ENCODE measurements at regions not wholly inside any gene's neighbourhood (a gene's known extent, or its start where the extent isn't known, plus 50 kb on each side); places are given as distances from the start of the nearest gene placed in this dataset.
"Not testable (repeated sequence)": the region's sequence is repeated elsewhere in the genome, so short reads cannot be mapped to it uniquely, and the experiment has no call there.

DNA sequence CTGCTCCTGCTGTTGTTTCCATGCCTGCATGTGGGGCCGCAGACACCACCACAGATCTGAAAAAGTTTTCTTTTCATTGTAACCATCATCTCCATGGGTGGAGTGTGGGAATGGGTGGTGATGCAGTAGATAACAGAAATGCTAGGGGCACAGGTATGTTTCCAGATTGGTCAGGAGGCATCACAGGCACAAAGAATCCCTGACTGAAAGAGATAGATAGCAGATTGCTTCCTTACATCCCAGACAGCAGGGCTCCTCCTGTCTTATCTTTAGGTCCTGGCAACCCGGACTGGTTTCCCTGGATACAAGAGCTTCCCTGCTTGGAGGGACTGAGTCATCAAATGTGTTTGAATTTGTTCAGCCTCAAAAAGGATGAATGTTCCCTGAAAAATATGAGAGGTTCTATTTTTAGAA, 1937.6 kb downstream of the PCDH9 start:
- no peaks in the 10 kb centered on the region for H3K4me1 ChIP-seq (ENCODE audit: insufficient read depth)
- DNase-seq = no peak
- H3K27me3 ChIP-seq = no peaks in the 10 kb centered on the region
- H3K27ac ChIP-seq = no peak overlapping the region
- no peak for TF ChIP-seq EP300 (IDR thresholded peaks at IDR 0.05)
- TF ChIP-seq POLR2A (IDR thresholded peaks at IDR 0.05) = no peak
- TF ChIP-seq, protein P1, sequence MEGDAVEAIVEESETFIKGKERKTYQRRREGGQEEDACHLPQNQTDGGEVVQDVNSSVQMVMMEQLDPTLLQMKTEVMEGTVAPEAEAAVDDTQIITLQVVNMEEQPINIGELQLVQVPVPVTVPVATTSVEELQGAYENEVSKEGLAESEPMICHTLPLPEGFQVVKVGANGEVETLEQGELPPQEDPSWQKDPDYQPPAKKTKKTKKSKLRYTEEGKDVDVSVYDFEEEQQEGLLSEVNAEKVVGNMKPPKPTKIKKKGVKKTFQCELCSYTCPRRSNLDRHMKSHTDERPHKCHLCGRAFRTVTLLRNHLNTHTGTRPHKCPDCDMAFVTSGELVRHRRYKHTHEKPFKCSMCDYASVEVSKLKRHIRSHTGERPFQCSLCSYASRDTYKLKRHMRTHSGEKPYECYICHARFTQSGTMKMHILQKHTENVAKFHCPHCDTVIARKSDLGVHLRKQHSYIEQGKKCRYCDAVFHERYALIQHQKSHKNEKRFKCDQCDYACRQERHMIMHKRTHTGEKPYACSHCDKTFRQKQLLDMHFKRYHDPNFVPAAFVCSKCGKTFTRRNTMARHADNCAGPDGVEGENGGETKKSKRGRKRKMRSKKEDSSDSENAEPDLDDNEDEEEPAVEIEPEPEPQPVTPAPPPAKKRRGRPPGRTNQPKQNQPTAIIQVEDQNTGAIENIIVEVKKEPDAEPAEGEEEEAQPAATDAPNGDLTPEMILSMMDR (IDR thresholded peaks at IDR 0.05) = no peak
- no peaks in the 10 kb centered on the region for H3K9me3 ChIP-seq
- H3K36me3 ChIP-seq = no peaks in the 10 kb centered on the region
- WGBS, 3 donors = 13 to 19% (median 15%) methylated on average over 2 of the region's 2 CpGs
- no peak overlapping the region for H3K4me3 ChIP-seq
- intact Hi-C loops (cut with DNase I) = no loop called here

DNA sequence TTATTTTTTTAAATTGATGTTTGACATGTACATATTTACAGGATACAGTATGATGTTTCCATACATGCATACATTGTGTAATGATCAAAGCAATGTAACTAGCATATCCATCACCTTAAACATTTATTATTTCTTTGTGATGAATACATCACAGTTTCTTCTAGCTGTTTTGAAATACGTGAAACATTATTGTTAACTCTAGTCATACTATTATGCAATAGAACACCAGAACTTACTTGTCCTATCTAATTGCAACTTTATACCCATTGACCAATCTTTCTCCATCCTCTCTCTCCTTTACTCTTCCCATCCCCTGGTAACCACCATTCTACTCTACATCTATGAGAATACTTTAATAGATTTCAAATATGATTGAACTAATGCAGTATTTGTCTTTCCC, 1942.7 kb downstream of the PCDH9 start:
- no peak overlapping the region for H3K4me3 ChIP-seq
- no peak overlapping the region for H3K27ac ChIP-seq
- no peaks in the 10 kb centered on the region for H3K36me3 ChIP-seq
- no peaks in the 10 kb centered on the region for H3K27me3 ChIP-seq
- TF ChIP-seq, protein P1 (IDR thresholded peaks at IDR 0.05) = no peak
- TF ChIP-seq POLR2A (IDR thresholded peaks at IDR 0.05) = no peak
- TF ChIP-seq EP300 (IDR thresholded peaks at IDR 0.05) = no peak
- intact Hi-C loops (cut with DNase I) = no loop called here
- no peak for DNase-seq
- H3K9me3 ChIP-seq = no peaks in the 10 kb centered on the region
- WGBS, 3 donors = 82 to 91% (median 90%) methylated on average over 1 of the region's 1 CpG
- H3K4me1 ChIP-seq (ENCODE audit: insufficient read depth) = no peaks in the 10 kb centered on the region

DNA sequence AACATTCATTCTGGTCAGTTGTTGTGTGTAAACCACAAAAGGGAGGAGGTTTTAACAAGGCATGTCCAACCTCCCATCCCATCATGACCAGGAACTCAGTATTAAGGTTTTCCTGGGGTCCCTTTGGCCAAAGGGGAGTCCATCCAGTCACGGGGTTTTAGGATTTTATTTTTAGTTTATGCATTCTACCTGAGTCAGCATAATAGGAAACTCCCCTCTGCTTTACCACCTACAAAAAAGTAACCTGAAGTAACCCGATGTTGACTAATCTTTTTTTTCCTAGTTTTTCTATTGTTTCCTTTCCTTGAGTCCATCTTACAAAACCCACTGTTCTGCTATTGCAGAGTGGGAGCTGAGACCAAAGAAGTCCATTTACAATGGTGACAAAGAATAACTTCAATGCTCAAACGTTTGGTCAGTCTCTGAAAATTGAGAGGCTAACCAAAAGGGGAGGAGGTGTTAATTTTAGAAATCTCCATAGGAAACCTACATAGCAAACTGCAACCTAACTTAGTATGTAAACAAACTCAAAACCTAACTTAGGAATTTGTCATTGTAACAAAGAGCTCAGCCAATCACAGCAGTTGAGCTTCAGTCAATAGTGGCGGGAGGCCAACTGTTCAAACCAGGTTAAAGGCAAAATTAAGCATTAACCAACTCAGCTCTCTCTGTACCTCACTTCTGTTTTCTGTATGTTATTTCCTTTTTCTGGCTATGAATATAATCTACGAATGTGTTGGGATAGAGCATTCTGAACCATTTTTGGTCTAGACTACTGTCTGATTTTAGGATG, 1954.1 kb downstream of the PCDH9 start:
- H3K4me3 ChIP-seq = no peak overlapping the region
- no peaks in the 10 kb centered on the region for H3K27me3 ChIP-seq
- no peaks in the 10 kb centered on the region for H3K4me1 ChIP-seq (ENCODE audit: insufficient read depth)
- 58 to 71% (median 58%) methylated on average over 5 of the region's 5 CpGs for WGBS, 3 donors
- intact Hi-C loops (cut with DNase I) = no loop called here
- H3K36me3 ChIP-seq = no peaks in the 10 kb centered on the region
- H3K9me3 ChIP-seq = no peaks in the 10 kb centered on the region
- DNase-seq = no peak
- TF ChIP-seq EP300 (IDR thresholded peaks at IDR 0.05) (no peak), POLR2A (IDR thresholded peaks at IDR 0.05) (no peak)
- TF ChIP-seq, protein P1 (IDR thresholded peaks at IDR 0.05) = no peak
- H3K27ac ChIP-seq = no peak overlapping the region

DNA sequence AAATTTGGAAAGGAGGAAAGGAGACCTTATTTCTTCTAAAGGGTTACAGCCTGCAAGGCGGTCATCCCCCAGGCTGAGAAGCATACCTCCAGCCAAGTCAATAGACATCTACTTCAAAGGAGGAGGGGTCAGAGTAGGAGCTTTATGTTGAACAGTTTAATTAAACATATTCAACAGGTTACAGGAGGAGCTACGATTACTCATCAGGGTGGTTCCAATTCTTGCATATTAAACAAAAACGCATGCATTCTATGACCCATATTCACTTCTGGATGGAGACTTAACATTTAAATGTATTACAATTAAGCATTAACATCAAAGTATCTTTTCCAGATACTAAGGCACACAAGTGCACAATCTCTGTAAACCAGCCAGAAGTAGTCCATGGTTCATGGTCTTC, 1955.0 kb downstream of the PCDH9 start:
- no peaks in the 10 kb centered on the region for H3K4me1 ChIP-seq (ENCODE audit: insufficient read depth)
- no peak overlapping the region for H3K4me3 ChIP-seq
- no peak overlapping the region for H3K27ac ChIP-seq
- H3K9me3 ChIP-seq = no peaks in the 10 kb centered on the region
- DNase-seq = no peak
- no peaks in the 10 kb centered on the region for H3K27me3 ChIP-seq
- H3K36me3 ChIP-seq = no peaks in the 10 kb centered on the region
- TF ChIP-seq POLR2A (IDR thresholded peaks at IDR 0.05) (no peak), EP300 (IDR thresholded peaks at IDR 0.05) (no peak)
- TF ChIP-seq, protein P1 (IDR thresholded peaks at IDR 0.05) = no peak
- intact Hi-C loops (cut with DNase I) = no loop called here
- WGBS, 3 donors = 17 to 43% (median 23%) methylated on average over 3 of the region's 3 CpGs

DNA sequence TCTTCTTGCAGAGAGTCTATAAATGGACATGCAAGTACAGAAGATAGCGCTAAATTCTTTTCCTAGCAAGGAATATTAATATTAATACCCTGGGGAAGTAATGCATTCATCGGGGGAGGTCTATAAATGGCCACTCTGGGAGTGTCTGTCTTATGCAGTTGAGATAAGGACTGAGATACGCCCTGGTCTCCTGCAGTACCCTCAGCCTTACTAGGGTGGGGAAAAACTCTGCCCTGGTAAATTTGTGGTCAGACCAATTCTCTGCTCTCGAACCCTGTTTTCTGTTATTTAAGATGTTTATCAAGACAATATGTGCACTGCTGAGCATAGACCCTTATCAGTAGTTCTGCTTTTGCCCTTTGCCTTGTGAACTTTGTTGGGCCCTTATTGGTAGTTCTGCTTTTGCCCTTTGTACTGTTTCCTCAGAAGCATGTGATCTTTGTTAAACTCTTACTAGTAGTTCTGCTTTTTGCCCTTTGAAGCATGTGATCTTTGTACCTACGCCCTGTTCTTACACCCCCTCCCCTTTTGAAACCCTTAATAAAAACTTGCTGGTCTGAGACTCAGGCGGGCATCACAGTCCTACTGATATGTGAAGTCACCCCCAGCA, 1956.2 kb downstream of the PCDH9 start:
- H3K4me3 ChIP-seq; H3K27ac ChIP-seq; H3K4me1 ChIP-seq (ENCODE audit: insufficient read depth); H3K27me3 ChIP-seq; intact Hi-C loops (cut with DNase I); H3K9me3 ChIP-seq; H3K36me3 ChIP-seq; DNase-seq: not testable (repeated sequence)
- WGBS, 3 donors = 88 to 92% (median 91%) methylated on average over 6 of the region's 6 CpGs

All from ovary (tissue), 7 donors.